NCI-H2196 (cell line): ENCODE measurements at regions not wholly inside any gene's neighbourhood (a gene's known extent, or its start where the extent isn't known, plus 50 kb on each side); places are given as distances from the start of the nearest gene placed in this dataset.

Source experiments
- DNase-seq: peaks from one replicate; lab custom pipeline; 2025; ENCODE audit not compliant: unreplicated experiment; lab: John Stamatoyannopoulos, UW

- no peak for DNase-seq
These were observed 284.5 kb downstream of the XXYLT1 start for GRCh38 chr3:194986208-194987043.

- no peak for DNase-seq
These were observed 283.1 kb downstream of the XXYLT1 start for GRCh38 chr3:194987571-194988494.

- DNase-seq = no peak
These were observed 282.3 kb downstream of the XXYLT1 start for GRCh38 chr3:194988495-194989165.

GRCh38 chr3:194989241-194989640 lies 281.7 kb downstream of the XXYLT1 start:
- DNase-seq = no peak

- DNase-seq = no peak
These were observed 280.3 kb downstream of the XXYLT1 start for GRCh38 chr3:194990454-194991337.

- DNase-seq = no peak
These were observed 279.7 kb downstream of the XXYLT1 start for GRCh38 chr3:194991338-194991654.

- DNase-seq = no peak
These were observed 277.1 kb downstream of the XXYLT1 start for GRCh38 chr3:194993896-194994295.

- DNase-seq = no peak
These were observed 276.4 kb downstream of the XXYLT1 start for GRCh38 chr3:194994551-194994981.

- DNase-seq = no peak
These were observed 275.6 kb downstream of the XXYLT1 start for GRCh38 chr3:194995334-194995733.

- DNase-seq = no peak
These were observed 275.0 kb downstream of the XXYLT1 start for GRCh38 chr3:194995922-194996321.

GRCh38 chr3:194996746-194997145 lies 274.2 kb downstream of the XXYLT1 start:
- DNase-seq = no peak

GRCh38 chr3:194998417-194998816 lies 272.5 kb downstream of the XXYLT1 start:
- no peak for DNase-seq

GRCh38 chr3:194998948-194999347 lies 272.0 kb downstream of the XXYLT1 start:
- no peak for DNase-seq

GRCh38 chr3:194999491-194999890 lies 271.5 kb downstream of the XXYLT1 start:
- no peak for DNase-seq

GRCh38 chr3:195001261-195001660 lies 269.7 kb downstream of the XXYLT1 start:
- no peak for DNase-seq

GRCh38 chr3:195001961-195002861 lies 268.7 kb downstream of the XXYLT1 start:
- DNase-seq = peak; percentile 99

GRCh38 chr3:195003006-195003892 lies 267.7 kb downstream of the XXYLT1 start:
- peak; percentile 32 for DNase-seq

- no peak for DNase-seq
These were observed 267.1 kb downstream of the XXYLT1 start for GRCh38 chr3:195003893-195004289.
